GM12878 (cell line): ENCODE measurements at regions not wholly inside any gene's neighbourhood (a gene's known extent, or its start where the extent isn't known, plus 50 kb on each side); places are given as distances from the start of the nearest gene placed in this dataset.

Experiments used
- ATAC-seq: fragments of 200-7000 bp; cut with Tn5 transposase; 3 replicates; pipeline ENCODE4 v1.9.1; 2020; ENCODE audit warnings: mild to moderate bottlenecking, moderate library complexity
- BruUV-seq: library from RNA; stranded (reverse); fragments of 400-500 nt; replicated peaks from 2 replicates; lab custom pipeline; 2021; lab: Mats Ljungman, UMichigan
- CTCF ChIA-PET: fragments of 300-600 bp; sonication (Branson Sonifier 250); formaldehyde crosslinking; extraction: SDS; loops from one replicate; lab custom pipeline; 2021; ENCODE audit warnings: inconsistent platforms; lab: Yijun Ruan, JAX
- POLR2A ChIA-PET: fragments of 350-600 bp; formaldehyde crosslinking; extraction: SDS; loops from one replicate; lab custom pipeline; 2021; ENCODE audit warnings: inconsistent platforms; lab: Charles Lee
- RAD21 ChIA-PET: fragments of 300-600 bp; sonication (Branson Sonifier 250); formaldehyde crosslinking; loops from one replicate; lab custom pipeline; 2023; ENCODE audit warnings: antibody characterized with exemption; ENCODE audit not compliant: unreplicated experiment; lab: Charles Lee
- SMC1A ChIA-PET: fragments of 300-600 bp; sonication (Branson Sonifier 250); formaldehyde crosslinking; loops from one replicate; lab custom pipeline; 2023; ENCODE audit not compliant: unreplicated experiment, uncharacterized antibody; lab: Charles Lee
- DNase-seq: peaks from one replicate; pipeline ENCODE4 v3.0.0-alpha.2; 2011; ENCODE audit warnings: low read depth, low spot score
- FAIRE-seq: peaks from 3 replicates; lab custom pipeline; 2011; peaks lifted over from hg19 to GRCh38; lab: Jason Lieb, UNC
- H2AFZ ChIP-seq: 2 replicates; pipeline ENCODE4 v1.6.0; 2011; ENCODE audit warnings: low read depth, low read length, control low read depth; ENCODE audit not compliant: control insufficient read depth
- H3K27ac ChIP-seq: 2 replicates; pipeline ENCODE4 v1.5.1; 2011; ENCODE audit warnings: control low read depth; ENCODE audit not compliant: control insufficient read depth, insufficient read depth
- H3K27me3 ChIP-seq, 2 experiments: replicated peaks in 1 of 2; 2 replicates each; pipeline versions ENCODE4 v1.6.0 to v1.6.1; 2011; ENCODE audit warnings: low read length in 1 of 2; ENCODE audit not compliant: control insufficient read depth in 2 of 2, insufficient read depth in 2 of 2
- H3K36me3 ChIP-seq, 2 experiments: 2 replicates each; pipeline ENCODE4 v1.5.1; 2011; ENCODE audit warnings: low read length in 1 of 2; ENCODE audit not compliant: control insufficient read depth in 2 of 2, insufficient read depth in 2 of 2
- H3K4me1 ChIP-seq: 2 replicates; pipeline ENCODE4 v1.6.1; 2011; ENCODE audit warnings: mild to moderate bottlenecking, low read length, moderate library complexity, mixed read lengths; ENCODE audit not compliant: control insufficient read depth, insufficient read depth
- H3K4me2 ChIP-seq: 2 replicates; pipeline ENCODE4 v1.6.0; 2011; ENCODE audit warnings: control low read depth; ENCODE audit not compliant: control insufficient read depth, insufficient read depth
- H3K4me3 ChIP-seq: fragments of 200-600 bp; sonication (generic); 2 replicates; pipeline ENCODE4 v1.5.1; 2016
- H3K79me2 ChIP-seq: 2 replicates; pipeline ENCODE4 v1.6.0; 2011; ENCODE audit warnings: low read length; ENCODE audit not compliant: control insufficient read depth, insufficient read depth
- H3K9ac ChIP-seq: 2 replicates; pipeline ENCODE4 v1.8.0; 2011; ENCODE audit warnings: low read length, control low read depth, mixed read lengths; ENCODE audit not compliant: control insufficient read depth, insufficient read depth
- H3K9me3 ChIP-seq: replicated peaks from 3 replicates; pipeline ENCODE4 v1.5.1; 2011; ENCODE audit warnings: mild to moderate bottlenecking, low read length; ENCODE audit not compliant: control insufficient read depth, insufficient read depth
- H4K20me1 ChIP-seq: 2 replicates; pipeline ENCODE4 v1.6.0; 2011; ENCODE audit not compliant: control insufficient read depth, insufficient read depth
- CHD1 ChIP-seq: IDR thresholded peaks from 2 replicates; pipeline ENCODE4 v1.6.1; 2012; ENCODE audit warnings: low read depth, low read length, improper control_type of control experiment
- DPF2 ChIP-seq: fragments of 450-650 bp; IDR thresholded peaks from 2 replicates; pipeline ENCODE4 v1.6.1; 2017; ENCODE audit warnings: mild to moderate bottlenecking
- FOXM1 ChIP-seq: IDR thresholded peaks from 2 replicates; pipeline ENCODE4 v1.6.1; 2012; ENCODE audit warnings: low read depth, mild to moderate bottlenecking, inconsistent platforms, low read length, moderate library complexity
- HCFC1 ChIP-seq: fragments of 150-350 bp; IDR thresholded peaks from 2 replicates; pipeline ENCODE4 v1.6.1; 2014; ENCODE audit warnings: low read length
- HDAC6 ChIP-seq: fragments of 200-600 bp; sonication (generic); IDR thresholded peaks from one replicate; pipeline ENCODE4 v1.8.0; 2017; ENCODE audit warnings: antibody characterized with exemption; ENCODE audit not compliant: unreplicated experiment
- HDGF ChIP-seq: fragments of 450-650 bp; IDR thresholded peaks from 2 replicates; pipeline ENCODE4 v1.6.1; 2016; ENCODE audit warnings: antibody characterized with exemption
- JUNB ChIP-seq: IDR thresholded peaks from 2 replicates; pipeline ENCODE4 v1.6.1; 2016; ENCODE audit warnings: antibody characterized with exemption, mild to moderate bottlenecking
- MTA3 ChIP-seq: IDR thresholded peaks from 2 replicates; pipeline ENCODE4 v1.6.1; 2012; ENCODE audit warnings: low read length, inconsistent platforms, borderline replicate concordance
- NFIC ChIP-seq: IDR thresholded peaks from 2 replicates; pipeline ENCODE4 v1.6.1; 2012; ENCODE audit warnings: low read depth, mild to moderate bottlenecking, inconsistent platforms, low read length, moderate library complexity
- NFXL1 ChIP-seq: fragments of 450-650 bp; IDR thresholded peaks from 2 replicates; pipeline ENCODE4 v1.6.1; 2017; ENCODE audit warnings: antibody characterized with exemption, mild to moderate bottlenecking, borderline replicate concordance
- PAX8 ChIP-seq: fragments of 450-650 bp; IDR thresholded peaks from 2 replicates; pipeline ENCODE4 v1.6.1; 2017; ENCODE audit warnings: mild to moderate bottlenecking, moderate library complexity
- SUPT20H ChIP-seq: IDR thresholded peaks from 2 replicates; pipeline ENCODE4 v1.6.1; 2011; ENCODE audit warnings: low read depth, mild to moderate bottlenecking, low read length, moderate library complexity, borderline replicate concordance; ENCODE audit not compliant: control insufficient read depth
- WGBS: methylation state at CpG from one replicate; pipeline ENCODE4 v1.1.6; 2016; ENCODE audit warnings: low lambda C conversion rate; ENCODE audit not compliant: insufficient replicate concordance, insufficient coverage; ENCODE audit errors: missing lambda C conversion rate; 5-methylcytosine and 5-hydroxymethylcytosine counted together
- in situ Hi-C: fragments of 300-500 bp; cut with MboI; formaldehyde crosslinking; loops from 9 replicates; pipeline ENCODE4 v1.14.3; 2018; ENCODE audit warnings: mixed read lengths
- intact Hi-C: fragments of 100-400 bp; cut with micrococcal nuclease; formaldehyde crosslinking; loops from one replicate; pipeline ENCODE4 v1.14.2; 2022; ENCODE audit not compliant: unreplicated experiment
- TF ChIP-seq, protein P1 (sequence below): fragments of 450-650 bp; IDR thresholded peaks from 2 replicates; pipeline ENCODE4 v1.6.1; 2014; ENCODE audit warnings: mild to moderate bottlenecking

DNA sequence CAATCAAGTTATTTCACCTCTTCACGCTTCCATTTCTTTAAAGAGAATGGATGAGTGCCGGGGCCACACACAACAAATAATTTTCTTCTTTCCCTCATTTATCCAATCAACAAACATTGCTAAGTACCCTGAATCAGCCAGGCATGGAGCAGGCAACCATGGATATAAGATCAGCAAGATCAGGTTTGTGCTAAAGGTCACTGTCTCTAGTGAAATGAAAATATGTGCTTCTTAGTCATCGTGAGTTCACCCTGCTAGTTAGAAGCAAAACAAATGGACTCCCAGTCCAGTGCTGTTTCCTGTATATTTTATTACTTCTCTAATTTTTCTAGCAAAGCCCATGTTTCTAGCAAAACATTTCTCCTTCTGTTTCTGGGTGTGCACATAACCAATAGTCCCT lies 629.2 kb downstream of the BNC2 start:
- Histone ChIP-seq H3K79me2 (no peaks in the 10 kb centered on the region), H3K4me1 (no peaks in the 10 kb centered on the region), H3K9me3 (no peaks in the 10 kb centered on the region; the same call in 2 of the 3 replicates), H3K27ac (no peak overlapping the region), H4K20me1 (no peaks in the 10 kb centered on the region), H3K27me3 (no peaks in the 10 kb centered on the region), H3K9ac (no peak overlapping the region), H3K4me2 (no peak overlapping the region), H3K4me3 (no peak overlapping the region), H2AFZ (no peak overlapping the region), H3K36me3 (no peaks in the 10 kb centered on the region)
- POLR2A ChIA-PET, result no interaction called here
- CTCF ChIA-PET, result no interaction called here
- in situ Hi-C loops, result no loop called here
- DNase-seq, result no peak
- 35% methylated on average over 3 of the region's 3 CpGs for WGBS
- no peak for ATAC-seq
- FAIRE-seq, result no peak
- SMC1A ChIA-PET, result no interaction called here
- RAD21 ChIA-PET, result no interaction called here
- TF ChIP-seq PAX8, result no peak
- no peak for TF ChIP-seq HDGF
- no peak for TF ChIP-seq MTA3
- TF ChIP-seq HCFC1, result no peak
- TF ChIP-seq NFXL1, result no peak
- TF ChIP-seq JUNB, result no peak
- no peak for TF ChIP-seq NFIC
- no peak for TF ChIP-seq DPF2
- no peak for TF ChIP-seq FOXM1
- no peak for TF ChIP-seq HDAC6
- TF ChIP-seq CHD1, result no peak
- no peak for TF ChIP-seq SUPT20H
- TF ChIP-seq, protein P1, sequence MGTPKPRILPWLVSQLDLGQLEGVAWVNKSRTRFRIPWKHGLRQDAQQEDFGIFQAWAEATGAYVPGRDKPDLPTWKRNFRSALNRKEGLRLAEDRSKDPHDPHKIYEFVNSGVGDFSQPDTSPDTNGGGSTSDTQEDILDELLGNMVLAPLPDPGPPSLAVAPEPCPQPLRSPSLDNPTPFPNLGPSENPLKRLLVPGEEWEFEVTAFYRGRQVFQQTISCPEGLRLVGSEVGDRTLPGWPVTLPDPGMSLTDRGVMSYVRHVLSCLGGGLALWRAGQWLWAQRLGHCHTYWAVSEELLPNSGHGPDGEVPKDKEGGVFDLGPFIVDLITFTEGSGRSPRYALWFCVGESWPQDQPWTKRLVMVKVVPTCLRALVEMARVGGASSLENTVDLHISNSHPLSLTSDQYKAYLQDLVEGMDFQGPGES, result no peak
- intact Hi-C loops, result no loop called here
- BruUV-seq, result no TSS peak
